PC-3 (cell line): ENCODE measurements at regions not wholly inside any gene's neighbourhood (a gene's known extent, or its start where the extent isn't known, plus 50 kb on each side); places are given as distances from the start of the nearest gene placed in this dataset.

Source experiments
- ATAC-seq: fragments of 200-7000 bp; cut with Tn5 transposase; 2 replicates; pipeline ENCODE4 v1.9.1; 2020; ENCODE audit warnings: mild to moderate bottlenecking, moderate library complexity
- BruUV-seq: library from RNA; stranded (reverse); fragments of 400-500 nt; replicated peaks from 2 replicates; lab custom pipeline; 2021; lab: Mats Ljungman, UMichigan
- CTCF ChIA-PET: fragments of 300-600 bp; sonication (Branson Sonifier 250); formaldehyde crosslinking; loops from one replicate; lab custom pipeline; 2022; ENCODE audit warnings: antibody characterized with exemption; lab: Charles Lee
- POLR2A ChIA-PET: fragments of 300-600 bp; sonication (Branson Sonifier 250); formaldehyde crosslinking; loops from one replicate; lab custom pipeline; 2022; ENCODE audit warnings: antibody characterized with exemption; ENCODE audit not compliant: unreplicated experiment; lab: Charles Lee
- DNase-seq: peaks from one replicate; pipeline ENCODE4 v3.0.0-alpha.2; 2015
- H2AFZ ChIP-seq: fragments of 300-600 bp; sonication (generic); 2 replicates; pipeline ENCODE4 v1.6.0; 2016; ENCODE audit warnings: antibody characterized with exemption, low read length
- H3F3A ChIP-seq: fragments of 300-600 bp; sonication (generic); one replicate; pipeline ENCODE4 v1.6.0; 2017; ENCODE audit warnings: antibody characterized with exemption, low read length, control low read depth, mild to moderate bottlenecking; ENCODE audit not compliant: unreplicated experiment
- H3K27ac ChIP-seq: fragments of 300-600 bp; sonication (generic); 2 replicates; pipeline ENCODE4 v1.5.1; 2016; ENCODE audit warnings: mild to moderate bottlenecking, low read length
- H3K27me3 ChIP-seq: fragments of 300-600 bp; sonication (generic); 2 replicates; pipeline ENCODE4 v1.6.1; 2016; ENCODE audit warnings: low read length, mixed read lengths
- H3K36me3 ChIP-seq: fragments of 300-600 bp; sonication (generic); 2 replicates; pipeline ENCODE4 v1.6.1; 2016; ENCODE audit warnings: low read depth, mixed run types, low read length, mixed read lengths
- H3K4me1 ChIP-seq: fragments of 300-600 bp; sonication (generic); 2 replicates; pipeline ENCODE4 v1.5.1; 2016; ENCODE audit warnings: low read length; ENCODE audit not compliant: insufficient read depth
- H3K4me2 ChIP-seq: fragments of 300-600 bp; sonication (generic); 2 replicates; pipeline ENCODE4 v1.6.0; 2016; ENCODE audit warnings: low read length
- H3K4me3 ChIP-seq: fragments of 300-600 bp; sonication (generic); 2 replicates; pipeline ENCODE4 v1.5.1; 2016; ENCODE audit warnings: mild to moderate bottlenecking, low read length, mixed read lengths
- H3K79me2 ChIP-seq: fragments of 300-600 bp; sonication (generic); 2 replicates; pipeline ENCODE4 v1.6.1; 2017; ENCODE audit warnings: low read length, mixed read lengths
- H3K9ac ChIP-seq: fragments of 300-600 bp; sonication (generic); 2 replicates; pipeline ENCODE4 v1.6.0; 2016; ENCODE audit warnings: mild to moderate bottlenecking, low read length
- H3K9me2 ChIP-seq: fragments of 300-600 bp; sonication (generic); replicated peaks from 2 replicates; pipeline ENCODE4 v1.6.1; 2016; ENCODE audit warnings: mixed run types, low read length, mixed read lengths
- H3K9me3 ChIP-seq: fragments of 300-600 bp; sonication (generic); 2 replicates; pipeline ENCODE4 v1.6.1; 2016; ENCODE audit warnings: low read length, mixed read lengths
- H4K20me1 ChIP-seq: fragments of 300-600 bp; sonication (generic); 2 replicates; pipeline ENCODE4 v1.6.1; 2016; ENCODE audit warnings: low read length, mixed read lengths
- CTCF ChIP-seq: fragments of 300-600 bp; sonication (generic); conservative IDR thresholded peaks from 2 replicates; pipeline ENCODE4 v1.5.1; 2017; ENCODE audit warnings: antibody characterized with exemption, low read depth, mild to moderate bottlenecking, low read length
- EZH2 ChIP-seq: fragments of 300-600 bp; sonication (generic); IDR thresholded peaks from one replicate; pipeline ENCODE4 v1.6.1; 2017; ENCODE audit warnings: antibody characterized with exemption, mild to moderate bottlenecking, low read length; ENCODE audit not compliant: unreplicated experiment
- EZH2phosphoT487 ChIP-seq: fragments of 300-600 bp; sonication (generic); IDR thresholded peaks from 2 replicates; pipeline ENCODE4 v1.6.1; 2018; ENCODE audit warnings: mild to moderate bottlenecking, antibody characterized with exemption, low read length, borderline replicate concordance
- intact Hi-C: fragments of 100-400 bp; cut with micrococcal nuclease; formaldehyde crosslinking; loops from 2 replicates; pipeline ENCODE4 v1.9.0; 2023

- TF ChIP-seq EZH2phosphoT487, result no peak
- no peak for TF ChIP-seq CTCF
- Histone ChIP-seq H3K4me3 (no peak overlapping the region), H3F3A (no peaks in the 10 kb centered on the region), H3K36me3 (no peaks in the 10 kb centered on the region), H3K4me2 (no peak overlapping the region), H4K20me1 (no peaks in the 10 kb centered on the region), H3K27me3 (no peaks in the 10 kb centered on the region), H3K9ac (no peak overlapping the region), H2AFZ (no peak overlapping the region), H3K9me2 (no peaks in the 10 kb centered on the region), H3K4me1 (no peaks in the 10 kb centered on the region), H3K27ac (no peak overlapping the region), H3K9me3 (no peaks in the 10 kb centered on the region), H3K79me2 (no peaks in the 10 kb centered on the region)
- CTCF ChIA-PET, result no interaction called here
- BruUV-seq, result no TSS peak
- POLR2A ChIA-PET, result no interaction called here
- intact Hi-C loops, result no loop called here
- ATAC-seq, result no peak
- DNase-seq, result no peak
Measured at GRCh38 chr12:84605983-84606382, 306.6 kb downstream of the SLC6A15 start.

GRCh38 chr12:84604551-84604950 is 308.0 kb downstream of the SLC6A15 start:
- no peak for ATAC-seq

More at GRCh38 chr12:84604551-84604950, 308.0 kb downstream of the SLC6A15 start:
- Histone ChIP-seq H3K9me2 (no peaks in the 10 kb centered on the region), H3K9me3 (no peaks in the 10 kb centered on the region), H3F3A (no peaks in the 10 kb centered on the region), H3K27ac (no peak overlapping the region), H3K4me1 (peaks cover 6% of the 10 kb centered on the region; the same call in 1 of the 2 replicates), H3K4me3 (no peak overlapping the region), H3K27me3 (no peaks in the 10 kb centered on the region), H3K4me2 (no peak overlapping the region), H2AFZ (0 out of 2 replicates have a peak overlapping the region, but pooled peaks have one; percentile 20), H4K20me1 (no peaks in the 10 kb centered on the region), H3K36me3 (no peaks in the 10 kb centered on the region), H3K79me2 (no peaks in the 10 kb centered on the region), H3K9ac (no peak overlapping the region)
- intact Hi-C loops, result no loop called here
- POLR2A ChIA-PET, result no interaction called here
- CTCF ChIA-PET, result no interaction called here
- BruUV-seq, result no TSS peak
- TF ChIP-seq EZH2, result no peak
- TF ChIP-seq CTCF, result no peak
- no peak for TF ChIP-seq EZH2phosphoT487
- no peak for DNase-seq
